Activated naive CD8-positive, alpha-beta T cell treated with anti-CD3 and anti-CD28 coated beads, Interleukin-2, amount 50 U/mL, for 16 hours (primary cell): ENCODE measurements at regions not wholly inside any gene's neighbourhood (a gene's known extent, or its start where the extent isn't known, plus 50 kb on each side); places are given as distances from the start of the nearest gene placed in this dataset.
"Not testable (repeated sequence)": the region's sequence is repeated elsewhere in the genome, so short reads cannot be mapped to it uniquely, and the experiment has no call there.

Experiments used
- DNase-seq: peaks from one replicate; pipeline ENCODE4 v3.0.0-alpha.2; 2020; ENCODE audit warnings: low read depth, low spot score

- DNase-seq = no peak
Measured at GRCh38 chr2:236408090-236408489, 143.9 kb upstream of the ASB18 start.

- no peak for DNase-seq
Measured at GRCh38 chr2:236408786-236409185, 144.6 kb upstream of the ASB18 start.

GRCh38 chr2:236415684-236416444 is 151.7 kb upstream of the ASB18 start:
- no peak for DNase-seq

GRCh38 chr2:236417150-236417549 is 152.5 kb upstream of the ACKR3 start:
- DNase-seq = no peak

DNA sequence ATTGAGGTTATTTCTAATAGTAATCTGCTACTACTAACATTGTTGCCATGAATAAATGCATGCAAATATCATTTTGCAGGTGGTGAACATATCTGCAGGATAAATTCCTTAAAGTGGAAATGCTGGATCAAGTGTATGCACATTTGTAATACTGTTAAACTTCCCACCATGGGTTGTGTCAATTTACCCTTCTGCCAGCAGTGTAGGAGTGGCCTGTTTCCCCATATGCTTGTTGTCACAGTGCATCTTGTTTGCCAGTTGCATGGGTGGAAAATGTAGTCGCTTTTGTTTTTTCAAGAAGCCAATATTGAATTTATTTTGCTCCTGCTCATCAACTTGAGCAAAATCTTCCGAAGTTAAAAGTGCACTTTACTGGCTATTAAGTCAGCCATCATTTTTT is 139.0 kb upstream of the ACKR3 start:
- no peak for DNase-seq

GRCh38 chr2:236434593-236434992 is 135.0 kb upstream of the ACKR3 start:
- DNase-seq = no peak

DNA sequence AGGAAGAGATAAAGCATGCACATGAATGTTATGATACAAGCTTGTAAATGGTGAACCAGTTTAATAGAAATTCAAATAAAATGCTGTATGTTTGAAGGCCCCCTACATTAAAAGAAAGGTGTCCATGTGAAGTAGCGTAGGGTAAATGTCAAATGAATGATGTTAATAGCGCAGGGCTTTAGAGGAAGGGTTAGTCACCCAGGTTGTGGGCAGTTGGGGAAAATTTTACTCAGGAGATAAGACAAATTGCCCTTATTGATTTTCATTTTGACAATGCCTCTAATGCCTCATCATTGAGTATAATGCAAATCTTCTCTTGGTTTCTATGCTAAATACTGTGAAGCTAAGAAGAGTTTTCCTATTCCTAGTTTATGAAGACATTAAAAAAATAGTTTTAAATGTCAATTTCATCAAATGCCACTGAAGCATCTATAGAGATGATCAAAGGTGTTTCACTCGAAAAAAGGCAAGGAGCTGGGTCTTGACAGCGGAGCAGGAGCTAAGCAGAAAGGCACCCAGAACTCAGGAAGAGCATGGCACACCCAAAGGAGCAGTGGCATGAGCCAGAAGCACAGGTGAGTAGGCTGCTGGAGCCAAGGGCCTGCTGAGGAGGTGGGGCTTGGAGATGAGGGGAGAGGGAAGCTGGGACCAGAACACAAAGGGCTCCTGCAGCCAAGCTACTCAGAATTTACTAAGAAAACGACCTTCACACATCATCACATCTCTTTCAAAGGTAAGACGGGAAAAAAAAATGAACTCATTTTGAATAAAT is 129.3 kb upstream of the ACKR3 start:
- DNase-seq = no peak

DNA sequence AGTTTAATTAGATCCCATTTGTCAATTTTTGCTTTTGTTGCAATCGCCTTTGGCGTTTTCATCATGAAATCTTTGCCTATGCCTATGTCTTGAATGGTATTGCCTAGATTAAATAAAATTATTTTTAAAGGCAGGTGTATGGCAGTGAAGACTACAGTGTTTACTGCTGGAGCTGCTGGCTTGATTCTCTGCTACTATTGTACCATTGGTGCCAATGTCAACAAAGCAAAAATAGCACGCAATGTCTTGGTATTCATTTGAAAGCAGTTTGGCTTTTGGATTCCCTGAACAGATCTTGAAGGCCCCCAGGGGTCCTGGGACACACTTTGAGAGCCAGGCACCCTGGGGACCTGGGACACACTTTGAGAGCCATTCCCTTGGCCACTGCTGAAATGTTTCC is 125.4 kb upstream of the ACKR3 start:
- no peak for DNase-seq

- no peak for DNase-seq
Measured at GRCh38 chr2:236445678-236446077, 123.9 kb upstream of the ACKR3 start.

DNA sequence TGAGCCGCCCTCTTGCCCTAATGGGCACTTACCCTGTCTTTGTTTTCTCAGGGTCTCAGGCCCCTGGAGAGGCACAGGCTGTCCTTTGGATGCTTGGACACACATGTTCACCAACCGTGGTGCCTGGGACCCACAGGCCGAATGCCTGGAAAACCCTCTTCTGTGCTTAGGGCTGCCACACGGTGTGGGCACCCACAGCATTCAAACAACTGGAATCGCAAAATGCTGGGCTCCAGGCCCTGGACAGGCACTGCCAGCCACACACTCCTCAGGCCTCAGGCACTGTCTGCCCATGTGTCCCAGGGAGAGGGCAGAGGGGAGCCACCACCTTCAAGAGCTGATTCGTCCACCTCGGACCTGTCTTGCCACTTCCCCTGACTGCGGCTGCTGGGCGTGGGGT is 123.1 kb upstream of the ACKR3 start:
- DNase-seq = no peak

DNA sequence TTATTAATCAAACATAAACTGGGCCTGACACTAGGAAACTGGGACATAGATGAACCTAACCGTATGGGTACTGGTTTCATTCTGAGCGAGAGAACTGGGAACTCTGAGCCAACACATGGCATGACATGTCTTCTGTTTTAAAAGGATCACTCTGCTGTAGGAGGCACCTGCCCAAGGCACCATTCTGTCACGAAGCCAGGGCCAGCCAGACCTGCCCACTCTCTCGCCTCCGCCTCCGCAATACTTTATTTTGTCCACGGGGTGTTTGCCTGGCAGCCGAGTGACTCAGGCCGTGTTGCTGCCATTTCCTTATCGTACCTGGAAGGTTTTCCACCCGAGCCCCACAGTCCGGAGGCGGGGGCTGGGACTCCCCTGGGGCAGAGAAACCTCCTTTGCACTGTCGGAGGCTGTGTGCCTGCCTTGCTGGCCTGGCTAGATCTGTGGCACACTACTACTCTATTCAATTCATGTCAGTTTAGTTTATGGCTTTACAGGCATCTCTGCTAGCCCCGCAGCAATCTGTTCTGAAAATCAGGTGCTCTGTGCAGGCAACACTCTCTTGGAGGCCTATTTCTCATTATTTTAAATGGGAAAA is 120.4 kb upstream of the ACKR3 start:
- DNase-seq = no peak

DNA sequence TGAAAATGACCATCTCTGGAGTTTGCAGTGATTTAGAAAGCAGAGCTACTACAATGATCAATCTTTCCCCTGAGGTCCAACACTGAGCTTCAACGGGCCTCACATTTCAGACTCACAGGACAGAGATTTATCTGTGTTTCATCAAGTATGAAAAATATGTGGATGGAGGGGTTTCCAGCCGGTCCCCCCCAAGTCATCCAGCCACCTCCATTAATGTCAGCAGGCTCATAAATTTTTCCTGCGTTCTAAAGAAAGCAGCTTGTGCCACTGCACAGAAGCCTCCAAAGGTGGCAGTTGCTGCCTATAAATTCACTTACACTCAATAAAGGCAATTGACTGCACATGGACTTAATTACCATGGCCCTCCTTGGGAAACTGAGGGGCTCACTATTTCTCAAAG is 117.4 kb upstream of the ACKR3 start:
- DNase-seq = no peak

DNA sequence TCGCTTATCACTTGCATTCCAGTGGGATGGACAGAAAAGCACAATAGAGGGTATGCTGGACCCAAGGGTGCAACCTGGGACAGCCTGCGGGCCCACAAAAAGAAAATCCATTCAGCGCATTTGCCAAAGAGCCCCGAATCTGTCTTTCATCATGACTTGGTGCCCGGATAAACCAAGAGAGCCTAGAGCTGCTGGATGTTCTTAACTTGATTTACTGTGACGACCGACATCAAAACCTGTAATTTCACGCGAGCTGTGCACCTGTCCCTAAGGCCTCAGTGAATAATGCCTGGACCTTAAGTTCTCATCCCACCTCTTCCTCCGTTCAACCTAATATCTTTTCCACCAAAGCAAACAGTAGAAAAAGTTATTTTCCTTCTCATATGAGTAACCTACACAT is 115.5 kb upstream of the ACKR3 start:
- no peak for DNase-seq

GRCh38 chr2:236459393-236459792 is 110.2 kb upstream of the ACKR3 start:
- no peak for DNase-seq

DNA sequence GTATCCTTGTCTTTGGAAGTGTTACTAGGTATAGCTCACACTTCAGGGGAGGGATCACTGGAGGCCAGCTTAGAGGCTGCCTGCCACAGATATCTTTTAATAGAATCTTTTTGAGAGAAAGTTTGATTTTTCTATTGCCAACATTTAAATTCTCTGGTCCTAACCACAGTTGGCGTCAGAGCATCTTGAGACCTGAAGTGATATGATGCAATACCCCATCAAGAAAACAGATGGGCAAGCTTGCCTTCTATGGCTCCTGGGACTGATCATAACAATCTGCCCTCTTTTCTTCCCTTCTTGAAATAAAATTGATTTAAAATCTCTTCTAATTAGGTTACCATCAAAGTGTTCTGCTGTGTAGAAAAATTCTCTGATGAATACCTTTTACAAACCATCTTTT is 105.5 kb upstream of the ACKR3 start:
- no peak for DNase-seq

DNA sequence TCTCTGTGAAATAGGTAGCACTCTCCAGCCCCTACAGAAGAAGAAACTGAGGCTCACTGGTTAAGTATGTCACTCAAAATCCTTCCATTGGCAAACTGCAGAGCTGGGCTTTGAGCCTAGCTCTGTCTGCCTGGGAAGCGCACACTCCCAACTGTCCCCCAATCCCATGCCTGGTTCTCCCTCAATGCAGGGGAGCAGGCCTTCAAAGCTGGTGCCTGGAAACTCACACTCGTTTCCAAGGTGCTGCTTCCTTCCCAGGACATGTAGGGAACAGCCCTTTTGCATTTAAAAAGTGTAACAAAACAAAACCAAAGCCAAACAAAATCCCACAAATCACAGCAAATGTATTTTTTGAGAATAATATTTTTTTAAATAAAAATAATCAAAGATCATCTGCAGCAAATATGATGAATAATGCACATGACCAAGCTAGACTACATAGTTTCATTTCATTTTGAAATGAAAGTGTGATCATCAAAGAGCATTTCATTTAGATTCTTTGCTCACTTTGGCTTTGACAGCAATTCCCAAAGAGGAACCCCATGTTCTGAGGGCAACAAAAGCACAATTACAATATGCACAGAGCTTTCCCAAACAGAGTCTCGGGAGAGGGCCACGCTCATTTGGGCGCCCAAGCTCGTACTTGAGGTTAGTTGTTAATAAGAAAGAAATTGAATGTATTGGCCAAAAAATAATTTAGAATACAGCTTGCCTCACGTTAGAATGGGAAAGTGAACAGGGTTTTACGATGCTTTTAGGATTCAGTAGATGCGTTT is 96.7 kb upstream of the ACKR3 start:
- DNase-seq = no peak

GRCh38 chr2:236473691-236474090 is 95.9 kb upstream of the ACKR3 start:
- DNase-seq = no peak

GRCh38 chr2:236479814-236480213 is 89.8 kb upstream of the ACKR3 start:
- no peak for DNase-seq

- DNase-seq = no peak
Measured at GRCh38 chr2:236483102-236483501, 86.5 kb upstream of the ACKR3 start.

GRCh38 chr2:236485519-236485918 is 84.1 kb upstream of the ACKR3 start:
- DNase-seq = no peak

- not testable (repeated sequence) for DNase-seq
Measured at GRCh38 chr2:236489083-236489482, 80.5 kb upstream of the ACKR3 start.

- no peak for DNase-seq
Measured at GRCh38 chr2:236489895-236490404, 79.7 kb upstream of the ACKR3 start.
